Mucosa of rectum (tissue), 2 donors: ENCODE measurements at regions not wholly inside any gene's neighbourhood (a gene's known extent, or its start where the extent isn't known, plus 50 kb on each side); places are given as distances from the start of the nearest gene placed in this dataset.

Experiments used
- H3K27ac ChIP-seq, 2 donors: one replicate each; pipeline ENCODE4 v1.7.0; 2013; ENCODE audit warnings: inconsistent platforms in 2 of 2, low read depth in 2 of 2, low read length in 2 of 2
- H3K27me3 ChIP-seq, 2 donors: one replicate each; pipeline ENCODE4 v1.7.0; 2013; ENCODE audit warnings: low read length in 2 of 2; ENCODE audit not compliant: control insufficient read depth in 2 of 2, insufficient read depth in 2 of 2
- H3K36me3 ChIP-seq, 2 donors: one replicate each; pipeline ENCODE4 v1.7.0; 2013; ENCODE audit warnings: low read length in 2 of 2; ENCODE audit not compliant: control insufficient read depth in 2 of 2, insufficient read depth in 2 of 2
- H3K4me1 ChIP-seq, 2 donors: one replicate each; pipeline ENCODE4 v1.7.0; 2013; ENCODE audit warnings: low read length in 2 of 2, mild to moderate bottlenecking in 1 of 2; ENCODE audit not compliant: control insufficient read depth in 2 of 2, insufficient read depth in 2 of 2
- H3K4me3 ChIP-seq, 2 donors: one replicate each; pipeline ENCODE4 v1.7.0; 2013; ENCODE audit warnings: low read length in 2 of 2
- H3K9ac ChIP-seq, 2 donors: one replicate each; pipeline ENCODE4 v1.7.0; 2013; ENCODE audit warnings: low read length in 2 of 2, low read depth in 1 of 2, mild to moderate bottlenecking in 1 of 2
- H3K9me3 ChIP-seq, 2 donors: one replicate each; pipeline ENCODE4 v1.7.0; 2013; ENCODE audit warnings: low read length in 2 of 2; ENCODE audit not compliant: control insufficient read depth in 2 of 2
- donor health status: healthy.
- donor health status: Normal muscosa, but diverticular disease.

GRCh38 chr9:134271338-134272301 is 54.6 kb upstream of the RXRA start:
- H3K27me3 ChIP-seq: peaks cover 0 to 3% of the 10 kb centered on the region in 2 donors
- H3K36me3 ChIP-seq: no peaks in the 10 kb centered on the region
- peaks cover 0 to 11% of the 10 kb centered on the region in 2 donors for H3K4me1 ChIP-seq
- H3K9me3 ChIP-seq: no peaks in the 10 kb centered on the region
- no peak overlapping the region for H3K27ac ChIP-seq
- H3K9ac ChIP-seq: no peak overlapping the region
- no peak overlapping the region for H3K4me3 ChIP-seq

- H3K4me3 ChIP-seq: no peak overlapping the region
- H3K9ac ChIP-seq: no peak overlapping the region
- peaks cover 0 to 9% of the 10 kb centered on the region in 2 donors for H3K4me1 ChIP-seq
- no peaks in the 10 kb centered on the region for H3K9me3 ChIP-seq
- H3K27ac ChIP-seq: no peak overlapping the region
- H3K36me3 ChIP-seq: no peaks in the 10 kb centered on the region
- peaks cover 3 to 4% of the 10 kb centered on the region in 2 donors for H3K27me3 ChIP-seq
These were observed 53.8 kb upstream of the RXRA start for GRCh38 chr9:134272302-134273023.

DNA sequence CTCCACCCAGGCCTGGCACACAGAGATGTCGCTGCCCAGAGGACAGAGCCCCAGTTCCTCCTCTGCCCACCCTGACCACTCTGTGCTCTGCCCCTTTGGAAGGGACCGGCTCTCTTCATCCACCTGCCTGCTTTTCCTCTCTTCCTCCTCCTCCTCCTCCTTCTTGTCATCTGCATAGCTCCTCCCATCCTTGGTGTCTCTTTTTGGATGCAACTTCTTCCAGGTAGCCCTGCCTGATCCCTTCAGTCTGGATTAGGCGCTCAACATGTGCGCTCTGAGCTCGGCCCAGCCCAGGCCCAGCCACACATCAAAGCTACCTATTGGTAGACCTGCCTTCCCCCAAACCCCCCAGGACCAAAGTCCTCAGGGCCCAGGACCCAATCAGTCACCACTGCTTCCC is 52.6 kb upstream of the RXRA start:
- H3K9ac ChIP-seq: no peak overlapping the region
- no peaks in the 10 kb centered on the region for H3K9me3 ChIP-seq
- no peak overlapping the region for H3K27ac ChIP-seq
- no peaks in the 10 kb centered on the region for H3K36me3 ChIP-seq
- no peaks in the 10 kb centered on the region for H3K4me1 ChIP-seq
- H3K27me3 ChIP-seq: peaks cover 3 to 4% of the 10 kb centered on the region in 2 donors
- no peak overlapping the region for H3K4me3 ChIP-seq

DNA sequence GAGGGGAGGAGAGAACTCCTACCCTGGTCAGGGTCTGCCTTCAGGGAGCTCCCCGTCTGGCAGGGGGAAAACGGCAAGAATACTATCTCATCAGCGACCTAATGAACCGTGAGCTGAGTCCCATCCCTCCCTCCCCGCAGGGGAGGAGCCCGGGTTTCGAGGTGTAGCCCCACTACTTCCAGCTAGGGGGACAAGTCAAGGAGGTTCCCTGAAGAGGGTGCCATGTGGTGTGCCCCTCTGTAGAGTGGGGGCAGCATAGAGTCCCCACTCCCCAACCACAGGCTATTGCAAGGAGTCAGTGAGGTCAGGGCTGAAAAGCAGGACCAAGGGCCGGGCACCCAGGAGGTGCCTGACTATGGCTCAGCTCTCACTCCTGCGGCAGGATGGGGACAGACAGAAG is 50.9 kb upstream of the RXRA start:
- H3K27ac ChIP-seq: no peak overlapping the region
- H3K4me1 ChIP-seq: no peaks in the 10 kb centered on the region
- H3K36me3 ChIP-seq: no peaks in the 10 kb centered on the region
- no peak overlapping the region for H3K4me3 ChIP-seq
- H3K9ac ChIP-seq: no peak overlapping the region
- H3K9me3 ChIP-seq: no peaks in the 10 kb centered on the region
- H3K27me3 ChIP-seq: peaks cover 3 to 4% of the 10 kb centered on the region in 2 donors

GRCh38 chr9:134276453-134277245 is 49.6 kb upstream of the RXRA start:
- H3K4me1 ChIP-seq: no peaks in the 10 kb centered on the region
- peaks cover under 1 to 4% of the 10 kb centered on the region in 2 donors for H3K27me3 ChIP-seq
- no peak overlapping the region for H3K27ac ChIP-seq
- no peaks in the 10 kb centered on the region for H3K36me3 ChIP-seq
- H3K4me3 ChIP-seq: no peak overlapping the region
- H3K9me3 ChIP-seq: no peaks in the 10 kb centered on the region
- no peak overlapping the region for H3K9ac ChIP-seq
